SJSA1 (cell line): ENCODE measurements at regions not wholly inside any gene's neighbourhood (a gene's known extent, or its start where the extent isn't known, plus 50 kb on each side); places are given as distances from the start of the nearest gene placed in this dataset.
"Not testable (repeated sequence)": the region's sequence is repeated elsewhere in the genome, so short reads cannot be mapped to it uniquely, and the experiment has no call there.

Source experiments
- DNase-seq, 2 experiments: peaks; one replicate each; pipeline ENCODE4 v3.0.0-alpha.2; 2015 to 2020; ENCODE audit warnings: low spot score in 2 of 2, low read depth in 1 of 2
- H3K27ac ChIP-seq: fragments of 250-450 bp; sonication (Bioruptor Pico); 2 replicates; pipeline ENCODE4 v1.5.1; 2020; ENCODE audit warnings: mild to moderate bottlenecking, moderate library complexity
- H3K27me3 ChIP-seq: fragments of 250-450 bp; sonication (Bioruptor Pico); replicated peaks from 2 replicates; pipeline ENCODE4 v1.5.1; 2020; ENCODE audit warnings: mild to moderate bottlenecking, moderate library complexity
- H3K36me3 ChIP-seq: fragments of 250-450 bp; sonication (Bioruptor Pico); 2 replicates; pipeline ENCODE4 v1.5.1; 2020; ENCODE audit warnings: mild to moderate bottlenecking
- H3K4me1 ChIP-seq: fragments of 250-450 bp; sonication (Bioruptor Pico); replicated peaks from 2 replicates; pipeline ENCODE4 v1.6.1; 2021; ENCODE audit warnings: mild to moderate bottlenecking
- H3K4me3 ChIP-seq: fragments of 250-450 bp; sonication (Bioruptor Pico); 2 replicates; pipeline ENCODE4 v1.5.1; 2020; ENCODE audit warnings: mild to moderate bottlenecking
- H3K9me3 ChIP-seq: fragments of 250-450 bp; sonication (Bioruptor Pico); replicated peaks from 2 replicates; pipeline ENCODE4 v1.5.1; 2020; ENCODE audit warnings: mild to moderate bottlenecking

GRCh38 chr14:43872222-43872621 is 634.9 kb downstream of the FSCB start:
- Histone ChIP-seq H3K36me3 (no peaks in the 10 kb centered on the region), H3K27me3 (no peaks in the 10 kb centered on the region), H3K9me3 (no peaks in the 10 kb centered on the region), H3K4me1 (no peaks in the 10 kb centered on the region), H3K27ac (no peak overlapping the region), H3K4me3 (no peak overlapping the region)
- no peak for DNase-seq

DNA sequence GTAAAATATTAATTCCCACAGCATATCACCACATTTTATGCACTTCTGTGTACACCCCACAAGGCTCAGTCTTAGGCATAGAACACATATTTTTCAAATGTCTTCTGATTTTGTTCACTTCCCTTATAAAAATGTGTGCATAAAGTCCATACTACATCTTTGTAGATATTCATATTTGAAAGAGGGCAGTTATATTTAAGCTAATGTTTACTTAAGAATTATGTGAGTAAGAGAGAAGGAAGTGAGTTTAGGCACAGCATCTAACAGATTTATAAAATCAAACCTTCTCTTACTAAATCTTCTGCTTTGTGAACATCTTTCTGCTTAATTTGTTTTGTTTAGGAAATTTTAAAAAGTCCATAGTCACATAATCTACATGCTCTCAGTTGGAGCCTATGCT is 648.1 kb downstream of the FSCB start:
- H3K27me3 ChIP-seq, result no peaks in the 10 kb centered on the region

DNA sequence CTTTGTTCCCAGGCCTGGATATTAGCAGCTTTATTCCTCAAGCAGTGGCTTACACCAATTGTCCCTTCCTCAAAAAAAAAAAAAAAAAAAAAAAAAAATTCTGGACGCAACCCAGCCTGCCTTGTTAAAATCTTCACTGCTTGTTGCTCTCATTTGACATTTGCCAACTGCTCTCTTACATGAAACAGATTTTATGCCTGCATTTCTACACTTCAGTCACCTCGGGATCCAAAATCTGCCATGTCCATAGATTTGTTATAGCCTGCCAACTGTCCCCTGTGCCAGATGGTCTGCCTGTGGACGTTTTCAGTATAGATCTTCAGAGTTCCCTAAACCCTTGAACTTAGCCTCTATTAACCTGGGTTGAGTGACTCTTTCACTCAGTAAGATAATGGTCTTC is 651.5 kb downstream of the FSCB start:
- no peak for DNase-seq
- no peaks in the 10 kb centered on the region for H3K9me3 ChIP-seq

More for the DNA sequence above, 648.1 kb downstream of the FSCB start:
- H3K27ac ChIP-seq, result no peak overlapping the region
- no peak overlapping the region for H3K4me3 ChIP-seq
- no peaks in the 10 kb centered on the region for H3K36me3 ChIP-seq
- H3K4me1 ChIP-seq, result no peaks in the 10 kb centered on the region
- DNase-seq, result no peak
- H3K9me3 ChIP-seq, result no peaks in the 10 kb centered on the region

GRCh38 chr14:43853541-43853940 is 653.5 kb downstream of the FSCB start:
- Histone ChIP-seq H3K36me3 (no peaks in the 10 kb centered on the region), H3K4me3 (no peak overlapping the region), H3K27ac (no peak overlapping the region), H3K27me3 (no peaks in the 10 kb centered on the region), H3K4me1 (no peaks in the 10 kb centered on the region), H3K9me3 (no peaks in the 10 kb centered on the region)
- no peak for DNase-seq

More for the DNA sequence above, 651.5 kb downstream of the FSCB start:
- Histone ChIP-seq H3K4me1 (no peaks in the 10 kb centered on the region), H3K27me3 (no peaks in the 10 kb centered on the region), H3K4me3 (no peak overlapping the region), H3K36me3 (no peaks in the 10 kb centered on the region), H3K27ac (no peak overlapping the region)

DNA sequence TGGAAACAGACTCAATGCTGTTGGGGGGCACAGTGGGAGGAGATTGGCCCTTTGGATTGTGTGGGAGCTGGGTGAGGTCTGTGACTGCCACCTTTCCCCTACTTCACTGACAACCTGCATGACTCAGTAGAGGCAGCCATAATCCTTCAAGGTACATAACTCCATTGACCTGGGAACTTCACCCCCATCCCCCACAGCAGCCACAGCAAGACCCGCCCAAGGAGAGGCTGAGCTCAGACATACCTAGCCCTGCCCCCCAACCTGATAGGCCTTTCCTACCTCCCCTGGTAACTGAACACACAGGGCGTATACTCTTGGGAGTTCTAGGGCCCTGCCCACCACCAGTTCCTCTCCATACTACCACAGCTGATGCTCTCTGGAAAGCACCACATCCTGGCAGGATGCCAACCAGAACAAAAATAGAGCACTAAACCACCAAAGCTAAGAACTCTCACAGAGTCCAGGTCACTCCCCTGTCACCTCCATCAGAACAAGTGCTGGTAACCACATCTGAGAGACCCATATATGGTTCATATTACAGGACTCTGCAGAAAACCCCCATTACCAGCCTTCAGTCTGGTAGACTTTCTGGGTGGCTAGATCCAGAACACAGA is 703.9 kb downstream of the FSCB start:
- H3K36me3 ChIP-seq, result no peaks in the 10 kb centered on the region
- H3K27ac ChIP-seq, result no peak overlapping the region
- no peak for DNase-seq
- H3K4me3 ChIP-seq, result no peak overlapping the region
- H3K9me3 ChIP-seq, result no peaks in the 10 kb centered on the region
- H3K27me3 ChIP-seq, result no peaks in the 10 kb centered on the region
- H3K4me1 ChIP-seq, result no peaks in the 10 kb centered on the region

GRCh38 chr14:43795600-43796228 is 711.4 kb downstream of the FSCB start:
- no peaks in the 10 kb centered on the region for H3K36me3 ChIP-seq
- no peaks in the 10 kb centered on the region for H3K27me3 ChIP-seq
- no peaks in the 10 kb centered on the region for H3K4me1 ChIP-seq
- DNase-seq, result no peak
- no peak overlapping the region for H3K27ac ChIP-seq
- no peaks in the 10 kb centered on the region for H3K9me3 ChIP-seq
- no peak overlapping the region for H3K4me3 ChIP-seq

DNA sequence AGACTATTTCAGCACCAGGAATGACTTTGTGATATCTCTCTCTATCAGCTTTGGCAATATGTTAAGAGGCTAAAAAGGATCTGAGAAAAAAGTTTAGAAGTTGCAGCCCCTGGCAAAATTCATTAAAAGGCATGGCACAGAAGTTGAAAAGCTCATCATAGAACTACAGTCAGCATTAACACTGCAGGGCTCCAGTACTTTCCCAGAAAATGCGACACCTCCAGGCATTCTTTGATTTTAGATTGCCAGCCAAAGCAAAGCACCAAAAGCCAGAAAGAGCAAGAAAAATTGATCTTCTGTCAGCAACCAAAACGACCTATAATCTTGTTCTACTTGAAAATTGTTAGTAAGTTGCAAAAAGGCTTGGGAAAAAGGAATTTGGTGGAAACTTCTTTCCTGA is 713.5 kb downstream of the FSCB start:
- Histone ChIP-seq H3K4me3 (no peak overlapping the region), H3K9me3 (no peaks in the 10 kb centered on the region), H3K36me3 (no peaks in the 10 kb centered on the region), H3K27me3 (no peaks in the 10 kb centered on the region), H3K27ac (no peak overlapping the region), H3K4me1 (no peaks in the 10 kb centered on the region)
- DNase-seq, result no peak

DNA sequence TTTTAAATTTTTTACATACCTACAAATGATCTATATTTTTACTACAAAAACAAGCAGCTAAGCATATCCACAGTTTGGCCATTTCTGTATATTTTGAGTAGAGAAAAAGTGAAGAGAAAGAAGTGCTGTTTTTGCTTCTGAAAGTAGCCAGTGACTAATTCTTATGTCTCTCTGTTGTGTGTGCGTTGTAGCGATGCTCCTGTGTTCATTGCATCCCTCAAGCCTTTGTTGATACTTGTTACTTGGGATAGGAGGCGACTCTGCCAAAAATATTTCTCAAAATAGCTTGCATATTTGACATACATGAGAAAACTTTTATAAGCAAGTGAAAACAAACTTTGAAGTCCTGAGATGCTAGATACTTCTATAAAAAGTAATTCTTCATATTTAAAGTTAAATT is 714.1 kb downstream of the FSCB start:
- no peaks in the 10 kb centered on the region for H3K27me3 ChIP-seq
- H3K27ac ChIP-seq, result no peak overlapping the region
- DNase-seq, result no peak
- H3K4me1 ChIP-seq, result no peaks in the 10 kb centered on the region
- no peaks in the 10 kb centered on the region for H3K9me3 ChIP-seq
- no peak overlapping the region for H3K4me3 ChIP-seq
- no peaks in the 10 kb centered on the region for H3K36me3 ChIP-seq

DNA sequence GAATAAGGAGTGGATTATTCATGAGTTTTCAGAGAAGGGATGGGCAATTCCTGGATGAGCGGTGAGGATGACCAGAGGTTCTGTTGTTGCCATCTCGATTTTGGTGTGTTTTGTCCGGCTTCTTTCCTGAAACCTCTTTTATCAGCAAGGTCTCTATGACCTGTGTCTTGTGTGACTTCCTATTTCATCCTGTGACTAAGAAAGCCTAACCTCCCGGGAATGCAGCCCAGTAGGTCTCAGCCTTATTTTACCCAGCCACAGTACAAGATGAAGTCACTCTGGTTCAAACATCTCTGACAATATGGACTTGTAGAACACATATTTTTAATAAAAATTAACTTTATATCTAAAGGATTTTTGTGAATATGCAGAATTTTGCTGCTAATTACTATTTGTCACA is 716.4 kb downstream of the FSCB start:
- Histone ChIP-seq H3K27ac (no peak overlapping the region), H3K36me3 (no peaks in the 10 kb centered on the region), H3K27me3 (no peaks in the 10 kb centered on the region), H3K4me1 (no peaks in the 10 kb centered on the region), H3K9me3 (no peaks in the 10 kb centered on the region), H3K4me3 (no peak overlapping the region)
- no peak for DNase-seq

GRCh38 chr14:43789458-43789857 is 717.6 kb downstream of the FSCB start:
- no peak for DNase-seq
- no peaks in the 10 kb centered on the region for H3K4me1 ChIP-seq
- no peak overlapping the region for H3K4me3 ChIP-seq
- H3K36me3 ChIP-seq, result no peaks in the 10 kb centered on the region
- no peaks in the 10 kb centered on the region for H3K27me3 ChIP-seq
- H3K9me3 ChIP-seq, result no peaks in the 10 kb centered on the region
- no peak overlapping the region for H3K27ac ChIP-seq

- Histone ChIP-seq H3K36me3 (no peaks in the 10 kb centered on the region), H3K27me3 (no peaks in the 10 kb centered on the region), H3K27ac (no peak overlapping the region), H3K4me1 (no peaks in the 10 kb centered on the region), H3K9me3 (no peaks in the 10 kb centered on the region), H3K4me3 (no peak overlapping the region)
- no peak for DNase-seq
Observed at GRCh38 chr14:43786066-43786762, 720.9 kb downstream of the FSCB start.

DNA sequence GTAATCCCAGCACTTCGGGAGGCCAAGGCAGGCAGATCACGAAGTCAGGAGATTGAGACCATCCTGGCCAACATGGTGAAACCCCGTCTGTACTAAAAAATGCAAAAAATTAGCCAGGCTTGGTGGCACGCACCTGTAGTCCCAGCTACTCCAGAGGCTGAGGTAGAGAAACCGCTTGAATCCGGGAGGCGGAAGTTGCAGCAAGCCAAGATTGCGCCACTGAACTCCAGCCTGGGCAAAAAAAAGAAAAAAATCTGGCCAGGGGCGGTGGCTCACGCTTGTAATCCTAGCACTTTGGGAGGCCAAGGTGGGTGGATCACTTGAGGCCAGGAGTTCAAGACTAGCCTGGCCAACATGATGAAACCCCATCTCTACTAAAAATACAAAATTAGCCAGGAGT is 722.7 kb downstream of the FSCB start:
- H3K27ac ChIP-seq, DNase-seq, H3K9me3 ChIP-seq: not testable (repeated sequence)

GRCh38 chr14:43778937-43779639 is 728.0 kb downstream of the FSCB start:
- Histone ChIP-seq H3K27ac (no peak overlapping the region), H3K9me3 (no peaks in the 10 kb centered on the region), H3K4me1 (no peaks in the 10 kb centered on the region), H3K27me3 (no peaks in the 10 kb centered on the region), H3K36me3 (no peaks in the 10 kb centered on the region), H3K4me3 (no peak overlapping the region)
- DNase-seq, result no peak

More for the DNA sequence above, 722.7 kb downstream of the FSCB start:
- H3K27me3 ChIP-seq, H3K4me3 ChIP-seq, H3K36me3 ChIP-seq, H3K4me1 ChIP-seq: not testable (repeated sequence)

DNA sequence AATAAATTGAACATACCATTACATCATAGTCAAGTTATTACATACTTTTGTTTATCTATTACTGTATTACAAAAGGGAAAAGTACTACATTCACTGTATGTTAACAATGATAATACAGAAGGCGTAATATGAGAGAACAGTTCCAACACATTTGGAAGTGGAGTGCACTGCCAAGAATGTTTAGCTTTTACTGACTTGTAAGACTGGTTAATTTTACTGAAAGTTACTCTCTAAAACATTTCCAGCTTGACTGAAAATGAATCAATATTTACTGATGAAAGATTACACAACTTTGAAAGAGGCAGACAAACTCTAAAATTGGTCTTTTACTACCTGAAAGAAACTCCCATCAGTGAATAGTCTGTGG is 728.5 kb downstream of the FSCB start:
- Histone ChIP-seq H3K27ac (no peak overlapping the region), H3K36me3 (no peaks in the 10 kb centered on the region), H3K4me3 (no peak overlapping the region), H3K9me3 (no peaks in the 10 kb centered on the region), H3K27me3 (no peaks in the 10 kb centered on the region), H3K4me1 (no peaks in the 10 kb centered on the region)
- DNase-seq, result no peak
